Embryonic facial prominence (tissue), 1 donor: ENCODE measurements at regions not wholly inside any gene's neighbourhood (a gene's known extent, or its start where the extent isn't known, plus 50 kb on each side); places are given as distances from the start of the nearest gene placed in this dataset.
"Not testable (repeated sequence)": the region's sequence is repeated elsewhere in the genome, so short reads cannot be mapped to it uniquely, and the experiment has no call there.

Experiments
- DNase-seq: peaks from one replicate; pipeline ENCODE4 v3.0.0-alpha.2; 2016; ENCODE audit errors: extremely low spot score

GRCh38 chr18:29378651-29379136 lies 1201.8 kb upstream of the CDH2 start:
- no peak for DNase-seq

DNA sequence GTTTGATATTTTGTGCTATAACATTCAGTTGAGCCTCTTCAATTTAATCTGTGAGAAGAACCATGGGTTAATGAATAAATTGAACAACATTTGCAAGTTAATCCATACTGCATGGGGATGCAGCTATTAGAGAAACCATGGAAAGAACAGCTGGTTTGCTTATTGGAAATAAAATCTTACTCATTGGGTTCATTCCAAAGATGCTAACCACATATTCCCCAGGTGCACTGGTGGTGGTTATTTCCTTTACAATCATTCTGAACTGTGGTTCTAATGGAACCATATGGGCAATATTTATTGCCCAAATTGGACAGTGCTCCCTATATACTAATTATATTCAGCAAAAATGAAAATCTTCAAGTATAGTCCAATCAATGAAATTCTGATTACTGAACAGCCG lies 1200.4 kb upstream of the CDH2 start:
- no peak for DNase-seq

- no peak for DNase-seq
Measured at GRCh38 chr18:29373000-29373399, 1196.1 kb upstream of the CDH2 start.

- DNase-seq, result no peak
Measured at GRCh38 chr18:29361843-29362242, 1184.9 kb upstream of the CDH2 start.

- DNase-seq, result not testable (repeated sequence)
Measured at GRCh38 chr18:29360659-29361058, 1183.7 kb upstream of the CDH2 start.

- not testable (repeated sequence) for DNase-seq
Measured at GRCh38 chr18:29359222-29359621, 1182.3 kb upstream of the CDH2 start.

- DNase-seq, result no peak
Measured at GRCh38 chr18:29351171-29351570, 1174.2 kb upstream of the CDH2 start.

- DNase-seq, result no peak
Measured at GRCh38 chr18:29328932-29329331, 1152.0 kb upstream of the CDH2 start.

DNA sequence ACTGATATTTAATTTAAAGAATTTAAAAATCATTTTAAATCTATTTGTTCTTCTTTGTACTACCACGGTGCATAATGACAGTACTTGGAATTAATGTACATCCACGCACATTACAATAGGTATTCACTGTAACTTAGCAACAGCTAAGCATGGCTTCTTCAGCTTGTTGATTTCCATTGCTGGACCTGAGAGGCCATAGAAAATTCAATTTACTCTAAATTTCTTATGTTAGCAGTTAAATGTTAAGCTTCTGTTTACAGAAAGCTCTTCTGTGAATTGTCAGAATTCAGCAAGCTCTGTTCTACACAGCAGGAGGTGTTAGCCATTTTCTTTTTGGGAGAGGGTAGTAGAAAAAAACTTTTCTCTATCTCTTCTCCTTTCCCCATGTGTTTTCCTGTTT lies 1149.3 kb upstream of the CDH2 start:
- DNase-seq, result no peak

- DNase-seq, result no peak
Measured at GRCh38 chr18:29321561-29321960, 1144.6 kb upstream of the CDH2 start.

DNA sequence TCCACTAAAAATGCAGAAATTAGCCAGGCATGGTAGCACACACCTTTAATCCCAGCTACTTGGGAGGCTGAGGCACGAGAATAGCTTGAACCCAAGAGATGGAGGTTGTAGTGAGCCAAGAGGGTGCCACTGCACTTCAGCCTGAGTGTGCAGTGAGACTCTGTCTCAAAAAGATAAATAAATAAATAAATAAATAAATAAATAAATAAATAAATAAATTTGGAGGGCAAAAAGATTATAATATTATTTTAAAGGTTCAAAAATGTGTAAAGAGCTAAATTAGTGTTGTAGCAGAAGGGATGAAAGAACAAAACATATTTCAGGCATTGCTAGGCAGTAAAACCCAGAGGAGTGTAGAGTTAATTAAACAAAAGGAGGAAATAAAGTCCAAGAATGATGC lies 1136.4 kb upstream of the CDH2 start:
- DNase-seq, result no peak

DNA sequence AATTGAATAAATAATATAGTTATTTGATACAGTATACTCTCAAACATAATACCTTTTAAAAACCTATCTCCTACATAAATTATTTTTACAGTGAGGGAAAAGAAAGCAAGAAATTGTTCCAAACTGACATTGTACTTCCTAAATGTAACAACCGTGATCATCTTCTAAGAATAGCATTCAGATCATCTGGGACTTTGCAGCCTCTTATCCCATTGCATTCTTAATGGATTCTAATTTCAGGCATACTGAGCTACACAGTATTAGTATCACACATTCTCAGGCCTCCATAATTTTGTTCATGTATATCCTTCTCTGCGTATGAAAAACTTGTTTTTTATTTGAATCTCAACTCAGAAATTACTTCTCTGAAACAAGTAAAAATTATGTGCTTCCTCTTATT lies 1134.7 kb upstream of the CDH2 start:
- no peak for DNase-seq

DNA sequence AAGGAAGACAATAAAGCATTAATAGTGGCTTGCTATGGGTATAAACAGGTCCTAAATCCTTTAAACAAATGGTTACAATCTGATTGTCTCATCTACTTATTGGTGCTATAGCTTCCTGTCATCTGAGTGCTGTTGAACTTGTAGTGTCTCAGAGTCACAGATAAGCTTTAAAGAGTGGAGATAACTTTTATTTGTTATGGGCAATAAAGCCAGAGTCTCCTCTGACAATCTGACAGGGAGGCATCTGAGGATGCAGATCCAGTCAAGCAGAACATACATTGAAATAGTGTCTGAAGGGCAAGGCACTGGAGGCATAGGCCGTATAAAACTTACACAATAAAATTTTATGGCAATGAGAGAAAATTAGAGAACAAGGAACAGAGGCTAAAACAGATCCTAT lies 1132.4 kb upstream of the CDH2 start:
- no peak for DNase-seq

DNA sequence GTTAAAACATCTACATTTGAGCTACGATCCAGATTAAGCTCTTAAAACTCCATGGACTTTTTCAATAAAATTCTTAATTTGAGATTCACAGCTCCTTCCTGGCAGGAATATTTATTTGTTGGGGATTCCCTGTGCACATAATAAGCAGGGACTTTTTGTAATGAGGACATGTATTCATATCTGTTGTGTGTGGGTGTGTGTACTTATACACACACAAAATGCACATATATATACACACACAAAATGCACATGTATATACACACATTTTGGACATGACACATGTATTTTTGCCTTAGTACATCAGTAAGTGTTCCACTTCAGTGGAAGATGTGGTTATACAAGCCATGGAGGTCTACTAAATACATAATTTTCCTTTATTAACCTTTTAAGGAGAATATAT lies 1131.1 kb upstream of the CDH2 start:
- DNase-seq, result no peak

GRCh38 chr18:29307231-29307630 lies 1130.3 kb upstream of the CDH2 start:
- no peak for DNase-seq

GRCh38 chr18:29305516-29305915 lies 1128.6 kb upstream of the CDH2 start:
- DNase-seq, result no peak

DNA sequence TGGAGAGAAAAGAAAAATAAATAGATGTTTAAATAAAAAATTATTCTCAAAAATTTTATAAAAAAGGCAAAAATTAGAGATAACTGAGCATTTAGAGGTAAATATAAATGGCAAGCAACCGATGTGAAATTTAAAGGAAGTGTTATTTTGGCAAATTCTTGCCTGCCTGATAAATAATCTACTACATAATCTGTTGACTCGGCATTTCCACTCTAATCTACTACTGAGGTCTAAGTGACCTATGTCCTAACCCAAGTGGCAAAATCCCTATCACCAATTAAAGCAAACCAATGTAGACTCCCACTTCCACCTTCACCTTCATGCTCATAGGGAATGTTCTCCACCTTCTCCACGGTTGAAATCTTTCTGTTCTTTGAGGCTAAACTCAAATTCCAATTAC lies 1124.1 kb upstream of the CDH2 start:
- DNase-seq, result no peak

DNA sequence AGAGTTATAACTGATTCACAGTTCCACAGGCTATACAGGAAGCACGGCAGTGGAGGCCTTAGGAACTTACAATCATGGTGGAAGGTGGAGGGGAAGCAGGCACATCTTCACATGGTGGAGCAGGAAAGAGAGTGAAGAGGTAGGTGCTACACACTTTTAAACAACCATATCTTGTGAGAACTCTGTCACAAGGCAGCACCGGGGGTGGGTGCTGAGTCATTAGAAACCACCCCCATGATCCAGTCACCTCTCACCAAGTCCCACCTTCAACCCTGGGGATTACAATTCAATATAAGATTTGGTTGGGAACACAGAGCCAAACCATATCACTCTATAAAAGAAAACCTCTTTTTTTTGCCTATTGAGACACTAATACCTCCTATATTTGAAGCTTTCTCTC lies 1108.5 kb upstream of the CDH2 start:
- DNase-seq, result no peak

GRCh38 chr18:29271501-29271900 lies 1094.6 kb upstream of the CDH2 start:
- no peak for DNase-seq

- no peak for DNase-seq
Measured at GRCh38 chr18:29259838-29260237, 1082.9 kb upstream of the CDH2 start.

DNA sequence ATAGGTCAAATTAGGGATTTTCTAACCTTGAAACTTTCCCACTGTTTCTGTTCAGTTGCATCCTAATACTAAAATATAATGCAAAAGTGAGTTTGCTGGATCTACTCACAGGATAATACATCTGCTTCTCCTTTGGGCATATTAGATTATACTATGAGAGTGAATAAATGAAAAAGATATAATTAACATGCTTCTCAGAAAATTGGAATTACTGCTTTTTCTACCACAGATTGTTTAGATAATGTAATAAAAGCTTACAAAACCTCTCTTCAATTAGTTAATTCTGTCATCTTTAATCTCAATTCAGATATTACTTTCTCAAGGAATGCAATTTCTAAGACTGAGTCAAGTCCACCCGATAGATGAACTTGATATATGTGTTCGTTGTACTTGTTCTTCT lies 1077.2 kb upstream of the CDH2 start:
- DNase-seq, result no peak

DNA sequence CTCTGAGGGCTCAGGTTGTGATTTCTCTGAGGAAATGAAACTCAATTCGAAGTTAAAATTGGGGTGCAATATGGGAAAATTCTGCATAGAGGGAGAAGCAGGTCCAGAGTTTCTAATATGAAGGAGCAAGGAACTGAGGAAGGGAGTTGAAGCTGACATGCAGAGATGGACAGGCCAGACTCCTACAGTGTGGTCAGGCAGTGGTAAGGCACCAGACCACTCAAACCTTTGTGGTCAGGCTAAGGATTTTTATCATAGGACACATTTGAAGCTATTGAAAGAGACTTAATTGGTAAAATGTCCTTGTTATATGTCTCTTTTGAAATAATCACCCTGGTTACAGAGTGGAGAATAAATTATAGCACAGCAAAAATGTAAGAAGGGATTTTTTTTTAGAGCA lies 1074.8 kb upstream of the CDH2 start:
- DNase-seq, result no peak

DNA sequence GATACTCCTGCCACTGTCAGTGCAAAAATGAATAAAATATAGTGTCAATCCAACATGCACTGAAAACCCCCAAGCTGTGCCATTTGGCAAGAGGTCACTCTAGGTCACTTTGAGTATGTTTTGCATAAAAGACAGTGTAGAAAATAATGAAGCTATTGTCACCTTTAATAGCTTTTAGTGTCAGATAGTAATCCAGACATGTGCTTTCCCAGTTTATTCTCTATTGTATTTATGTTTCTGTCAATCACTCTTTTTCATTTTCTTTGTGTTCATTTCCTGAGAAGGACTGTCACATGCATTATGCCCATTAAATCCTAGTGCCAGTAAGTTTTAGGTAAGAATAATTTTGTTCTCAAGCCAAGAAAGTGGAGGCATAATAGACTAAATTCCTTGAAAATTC lies 1073.9 kb upstream of the CDH2 start:
- DNase-seq, result no peak

GRCh38 chr18:29250259-29250658 lies 1073.3 kb upstream of the CDH2 start:
- DNase-seq, result no peak

- DNase-seq, result no peak
Measured at GRCh38 chr18:29248805-29249204, 1071.9 kb upstream of the CDH2 start.
